K562 (cell line): ENCODE measurements at regions not wholly inside any gene's neighbourhood (a gene's known extent, or its start where the extent isn't known, plus 50 kb on each side); places are given as distances from the start of the nearest gene placed in this dataset.

Experiments used
- CTCF ChIP-seq, 3 experiments: IDR thresholded peaks in 2 of 3; conservative IDR thresholded peaks in 1 of 3; 2 replicates each; pipeline ENCODE4 v1.5.1; 2011 to 2012; ENCODE audit warnings: low read length in 3 of 3, mild to moderate bottlenecking in 3 of 3, control low read depth in 2 of 3, improper control_type of control experiment in 1 of 3, inconsistent platforms in 1 of 3, low read depth in 1 of 3, mixed read lengths in 1 of 3, moderate library complexity in 1 of 3; ENCODE audit not compliant: insufficient read depth in 2 of 3
- EZH2 ChIP-seq: IDR thresholded peaks from 2 replicates; pipeline ENCODE4 v1.6.1; 2012; ENCODE audit warnings: low read depth, mild to moderate bottlenecking, inconsistent platforms, low read length, borderline replicate concordance
- FOXJ3 ChIP-seq: sonication (generic); formaldehyde crosslinking; IDR thresholded peaks from 2 replicates; pipeline ENCODE4 v1.4.0; 2020; ENCODE audit warnings: mild to moderate bottlenecking, missing genetic modification reagents
- FOXK2 ChIP-seq, 2 experiments: fragments of 450-650 bp; IDR thresholded peaks in 1 of 2; conservative IDR thresholded peaks in 1 of 2; 2 replicates each; pipeline ENCODE4 v1.6.1; 2016; ENCODE audit warnings: low read depth in 2 of 2, mild to moderate bottlenecking in 1 of 2
- REST ChIP-seq, 2 experiments: fragments of 450-650 bp; formaldehyde crosslinking in 1 of 2; IDR thresholded peaks; 2 replicates each; pipeline versions ENCODE4 v1.4.0 to v1.6.1; 2014 to 2020; ENCODE audit warnings: mild to moderate bottlenecking in 2 of 2, borderline replicate concordance in 1 of 2, low read depth in 1 of 2
- SFPQ ChIP-seq: fragments of 200-400 bp; formaldehyde crosslinking; IDR thresholded peaks from 2 replicates; pipeline ENCODE4 v1.6.1; 2017; ENCODE audit warnings: mild to moderate bottlenecking, low read depth, low read length, moderate library complexity
- ZBTB40 ChIP-seq, 2 experiments: fragments of 450-650 bp in 1 of 2; sonication (generic) in 1 of 2; formaldehyde crosslinking in 1 of 2; IDR thresholded peaks; 2 replicates each; pipeline versions ENCODE4 v1.7.1 to v1.9.0; 2016 to 2022; ENCODE audit warnings: inconsistent platforms in 1 of 2, mild to moderate bottlenecking in 1 of 2, missing genetic modification reagents in 1 of 2
- ZKSCAN8 ChIP-seq: fragments of 200-800 bp; sonication (Bioruptor generic); IDR thresholded peaks from 2 replicates; pipeline ENCODE4 v1.6.1; 2016; ENCODE audit warnings: missing genetic modification characterization, missing compliant biosample characterization

GRCh38 chrX:1794586-1794985, 179.7 kb downstream of the ASMT start:
- TF ChIP-seq EZH2 = no peak
- TF ChIP-seq FOXK2 (conservative IDR thresholded peaks at IDR 0.05 in 1 of 2, IDR thresholded peaks at IDR 0.05 in 1 of 2; ENCODE audit: low read depth in 2 of 2) = no peak
- no peak for TF ChIP-seq SFPQ
- TF ChIP-seq ZBTB40 (IDR thresholded peaks at IDR 0.05) = no peak
- TF ChIP-seq ZBTB40 (CRISPR knock-in tag; IDR thresholded peaks at IDR 0.05) = no peak
- no peak for TF ChIP-seq REST (IDR thresholded peaks at IDR 0.05; ENCODE audit: borderline replicate concordance)
- no peak for TF ChIP-seq REST (CRISPR knock-in tag; IDR thresholded peaks at IDR 0.05; ENCODE audit: low read depth)
- no peak for TF ChIP-seq CTCF (IDR thresholded peaks at IDR 0.05 in 2 of 3, conservative IDR thresholded peaks at IDR 0.05 in 1 of 3; ENCODE audit: insufficient read depth in 2 of 3, low read depth in 1 of 3, low read length in 3 of 3)
- no peak for TF ChIP-seq ZKSCAN8
- TF ChIP-seq FOXJ3 (CRISPR knock-in tag) = no peak
